NCI-H2171 treated with DMSO at 0.1 percent for 48 hours (cell line): ENCODE measurements at regions not wholly inside any gene's neighbourhood (a gene's known extent, or its start where the extent isn't known, plus 50 kb on each side); places are given as distances from the start of the nearest gene placed in this dataset.

Experiments
- DNase-seq: peaks from one replicate; lab custom pipeline; 2025; lab: John Stamatoyannopoulos, UW

DNA sequence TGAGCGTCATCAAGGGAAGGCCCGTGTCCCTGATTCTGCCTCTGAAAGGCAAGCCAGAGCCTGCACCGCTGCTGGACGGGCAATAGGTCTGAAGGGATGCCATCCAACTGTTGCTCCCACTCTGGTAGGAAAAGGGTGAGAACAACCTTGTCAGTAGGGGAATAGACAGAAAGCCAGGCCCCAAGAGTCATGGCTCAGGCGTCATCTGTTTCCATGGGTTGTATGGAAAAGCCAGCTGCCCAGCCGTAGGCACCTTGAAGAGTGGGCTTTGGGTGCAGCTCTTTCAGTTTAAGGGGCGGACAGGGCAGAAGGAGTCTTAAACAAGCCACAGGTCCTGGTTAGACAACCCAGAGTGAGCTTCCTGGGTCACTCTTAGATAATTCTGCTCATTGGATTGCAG is 66.5 kb downstream of the RNF6 start:
- DNase-seq = no peak

DNA sequence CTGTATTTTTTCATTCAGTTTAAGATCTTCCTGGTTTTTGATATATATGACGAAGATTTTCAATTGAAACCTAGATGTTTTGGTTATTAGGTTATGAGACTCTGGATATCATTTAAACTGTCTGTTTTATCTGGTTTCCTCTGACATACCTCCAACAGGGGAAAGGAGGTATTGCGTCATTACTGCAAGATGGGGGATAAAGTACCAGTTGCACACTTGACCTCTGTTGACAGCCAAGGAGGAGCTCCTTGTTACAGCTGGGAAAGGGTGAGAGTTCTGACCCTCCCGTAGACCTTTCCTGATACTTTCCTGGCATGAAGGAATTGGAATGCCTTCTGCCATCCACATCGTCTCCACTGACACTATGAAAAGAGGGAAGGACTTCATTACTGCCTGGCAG is 82.0 kb upstream of the SHISA2 start:
- no peak for DNase-seq

DNA sequence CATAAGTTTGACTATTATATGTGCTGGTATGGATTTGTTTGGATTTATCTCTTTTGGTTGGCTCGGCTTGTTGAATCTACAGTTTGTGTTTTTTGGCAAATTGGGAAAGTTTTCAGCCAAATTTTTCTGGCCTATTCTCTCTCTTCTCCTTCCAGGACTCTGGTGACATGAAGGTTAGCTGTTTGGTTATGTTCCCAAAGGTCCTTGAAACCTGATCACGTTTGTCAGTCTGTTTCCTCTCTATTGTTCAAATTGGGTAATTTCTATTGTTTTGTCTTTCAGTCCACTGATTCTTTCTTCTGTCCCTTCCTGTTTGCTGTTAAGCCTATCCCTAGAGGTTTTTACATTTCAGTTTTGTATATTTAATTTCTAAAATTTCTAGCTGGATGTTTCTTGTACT is 81.5 kb upstream of the SHISA2 start:
- no peak for DNase-seq

DNA sequence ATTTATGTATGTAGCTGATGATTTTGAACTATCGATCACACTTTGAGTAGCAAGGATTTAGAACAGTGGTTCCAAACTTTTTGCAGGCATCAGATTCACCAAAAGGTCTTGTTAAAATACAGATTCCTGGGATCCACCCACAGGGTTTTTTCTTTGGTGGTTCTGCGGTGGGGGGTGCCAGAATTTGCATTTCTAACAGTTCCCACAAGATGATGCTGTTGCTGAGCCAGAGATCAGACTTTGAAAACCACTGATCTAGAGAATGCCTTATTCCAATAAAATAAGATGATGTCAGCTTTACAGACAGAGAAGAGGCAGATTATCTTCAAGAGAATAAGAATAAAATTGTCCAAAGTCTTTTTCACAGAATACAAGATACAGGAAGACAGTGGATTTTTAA is 80.9 kb upstream of the SHISA2 start:
- DNase-seq = peak; percentile 5

DNA sequence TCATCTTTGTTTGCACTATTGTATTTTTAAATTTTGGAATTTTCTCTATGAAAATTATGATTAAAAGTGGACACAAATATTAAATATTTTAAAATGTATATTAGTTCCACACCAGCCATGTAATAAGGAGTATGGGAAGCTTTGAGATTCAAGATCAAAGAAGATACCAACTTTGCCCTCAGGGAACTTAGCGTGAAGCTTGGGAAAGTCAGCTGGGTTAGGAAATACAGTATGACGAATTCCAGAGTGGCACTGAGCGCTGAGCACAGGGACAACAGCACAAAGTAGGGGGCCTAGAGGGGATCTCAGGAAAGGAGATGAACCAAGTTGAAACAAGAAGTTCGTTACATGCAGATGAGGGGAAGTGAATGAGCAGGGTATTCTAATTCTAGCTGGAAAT is 76.9 kb upstream of the SHISA2 start:
- no peak for DNase-seq

DNA sequence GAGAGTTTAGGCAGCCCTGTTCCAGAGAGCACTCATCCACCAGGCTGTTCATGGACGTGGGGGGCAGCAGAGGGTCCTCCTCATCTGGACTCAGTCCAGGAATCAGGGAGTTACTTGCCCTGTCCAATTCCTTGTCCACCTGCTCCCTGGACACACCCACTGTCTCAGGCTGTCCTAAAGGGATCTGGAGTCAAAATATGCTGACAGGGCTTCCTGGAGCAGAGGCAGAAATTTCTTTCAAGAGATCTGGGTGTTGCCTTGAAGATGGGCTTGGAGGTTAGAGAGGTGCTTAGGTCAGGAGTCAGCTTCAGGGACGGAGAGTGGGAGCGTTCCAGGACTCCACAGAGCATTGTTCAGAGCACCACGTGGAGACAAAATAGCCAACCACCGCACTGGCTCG is 65.8 kb upstream of the SHISA2 start:
- DNase-seq = no peak

DNA sequence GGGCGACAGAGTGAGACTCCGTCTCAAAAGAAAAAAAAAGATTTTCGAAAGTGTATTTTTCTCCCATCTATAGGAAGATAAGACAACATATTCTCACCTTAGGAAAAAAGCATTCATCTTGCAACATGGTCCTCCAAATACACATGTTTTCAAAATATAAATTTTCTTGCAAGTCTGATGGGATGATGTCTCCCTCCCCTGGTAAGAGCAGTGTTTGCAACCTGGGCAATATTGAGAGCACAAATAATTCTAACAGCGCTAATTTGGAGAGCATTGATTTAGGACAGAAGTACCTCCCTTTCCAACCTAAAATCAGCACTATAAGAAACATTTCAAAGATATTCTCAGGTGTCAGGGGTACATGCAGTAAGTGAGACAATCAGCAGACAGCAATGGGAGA is 61.0 kb upstream of the SHISA2 start:
- DNase-seq = no peak

DNA sequence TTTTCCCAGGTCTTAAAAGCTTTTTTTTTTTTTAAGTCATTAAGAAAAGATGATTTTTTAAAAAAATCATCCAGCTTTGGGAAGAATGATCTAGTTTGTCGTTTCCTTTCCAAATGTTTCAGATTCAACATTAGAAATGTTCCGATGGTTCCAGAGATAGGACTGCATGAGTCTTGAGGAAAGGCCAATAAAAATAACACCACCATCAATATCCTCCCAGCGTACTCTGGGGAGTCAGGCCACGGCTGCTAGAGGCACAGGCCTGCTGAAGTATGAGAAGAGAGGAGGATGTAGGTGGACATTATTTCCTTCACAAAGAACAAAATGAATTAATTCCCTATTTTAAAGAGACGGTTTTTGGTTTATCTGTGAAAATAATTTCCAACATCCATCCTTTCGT is 60.0 kb upstream of the SHISA2 start:
- no peak for DNase-seq
